H1 (cell line): ENCODE measurements at regions not wholly inside any gene's neighbourhood (a gene's known extent, or its start where the extent isn't known, plus 50 kb on each side); places are given as distances from the start of the nearest gene placed in this dataset.

Source experiments
- CTCF ChIA-PET: fragments of 300-600 bp; sonication (Branson Sonifier 250); formaldehyde crosslinking; loops from one replicate; lab custom pipeline; 2021; ENCODE audit not compliant: partially characterized antibody; lab: Charles Lee
- POLR2A ChIA-PET: fragments of 300-600 bp; sonication (Branson Sonifier 250); formaldehyde crosslinking; loops from one replicate; lab custom pipeline; 2021; ENCODE audit warnings: inconsistent platforms; ENCODE audit not compliant: partially characterized antibody; lab: Charles Lee
- DNase-seq, 2 experiments: peaks; one replicate each; pipeline versions ENCODE4 v3.0.0 to v3.0.0-alpha.2; 2010 to 2022; ENCODE audit warnings: low spot score in 2 of 2, low read depth in 1 of 2, mixed read lengths in 1 of 2
- FAIRE-seq: peaks from 2 replicates; lab custom pipeline; 2011; peaks lifted over from hg19 to GRCh38; lab: Jason Lieb, UNC
- H2AFZ ChIP-seq: 2 replicates; pipeline ENCODE4 v1.8.1; 2012; ENCODE audit warnings: low read length, inconsistent platforms
- H2AK5ac ChIP-seq: 2 replicates; pipeline ENCODE4 v1.6.1; 2013; ENCODE audit warnings: low read depth, low read length
- H2BK120ac ChIP-seq: replicated peaks from 2 replicates; pipeline ENCODE3; 2013; ENCODE audit warnings: low read depth, low read length, inconsistent platforms
- H2BK12ac ChIP-seq: 2 replicates; pipeline ENCODE4 v1.6.1; 2013; ENCODE audit warnings: low read depth, low read length
- H2BK15ac ChIP-seq: 2 replicates; pipeline ENCODE4 v1.6.1; 2013; ENCODE audit warnings: low read length
- H2BK20ac ChIP-seq: 2 replicates; pipeline ENCODE4 v1.6.1; 2013; ENCODE audit warnings: low read length
- H2BK5ac ChIP-seq: 2 replicates; pipeline ENCODE4 v1.6.1; 2013; ENCODE audit warnings: low read depth, low read length
- H3K14ac ChIP-seq: 2 replicates; pipeline ENCODE4 v1.6.1; 2013; ENCODE audit warnings: inconsistent platforms; ENCODE audit not compliant: insufficient read length
- H3K18ac ChIP-seq: 2 replicates; pipeline ENCODE4 v1.6.1; 2013; ENCODE audit warnings: low read length; ENCODE audit errors: extremely low read depth
- H3K23ac ChIP-seq: 2 replicates; pipeline ENCODE4 v1.6.1; 2013; ENCODE audit warnings: inconsistent platforms; ENCODE audit not compliant: insufficient read length
- H3K23me2 ChIP-seq: 2 replicates; pipeline ENCODE4 v1.6.1; 2013; ENCODE audit warnings: low read depth, low read length
- H3K27ac ChIP-seq: 2 replicates; pipeline ENCODE4 v1.6.1; 2011; ENCODE audit warnings: low read depth, low read length, inconsistent platforms
- H3K27me3 ChIP-seq, 4 experiments: replicated peaks in 1 of 4; 1 replicate in 1 of 4; 2 replicates in 3 of 4; pipeline versions ENCODE4 v1.6.1 to v1.8.1; 2011 to 2013; ENCODE audit warnings: low read length in 3 of 4, mild to moderate bottlenecking in 3 of 4, inconsistent platforms in 2 of 4, mixed read lengths in 2 of 4, moderate library complexity in 1 of 4; ENCODE audit not compliant: control insufficient read depth in 3 of 4, insufficient read depth in 3 of 4; ENCODE audit errors: extremely low read depth in 1 of 4
- H3K36me3 ChIP-seq, 4 experiments: 2 replicates each; pipeline versions ENCODE4 v1.6.1 to v1.8.1; 2011 to 2013; ENCODE audit warnings: mild to moderate bottlenecking in 4 of 4, low read length in 3 of 4, moderate library complexity in 2 of 4, control low read depth in 1 of 4, inconsistent platforms in 1 of 4; ENCODE audit not compliant: insufficient read depth in 4 of 4, control insufficient read depth in 2 of 4
- H3K4ac ChIP-seq: replicated peaks from 2 replicates; pipeline ENCODE3; 2013; ENCODE audit warnings: low read length, low read depth, mixed read lengths, inconsistent platforms; ENCODE audit not compliant: insufficient read length
- H3K4me1 ChIP-seq, 4 experiments: replicated peaks in 1 of 4; 1 replicate in 1 of 4; 2 replicates in 3 of 4; pipeline versions ENCODE4 v1.6.1 to v1.8.1; 2011 to 2013; ENCODE audit warnings: low read length in 3 of 4, inconsistent platforms in 2 of 4, mixed read lengths in 1 of 4; ENCODE audit not compliant: insufficient read depth in 4 of 4, control insufficient read depth in 3 of 4
- H3K4me2 ChIP-seq, 2 experiments: 2 replicates each; pipeline versions ENCODE4 v1.6.1 to v1.8.1; 2011 to 2013; ENCODE audit warnings: low read depth in 2 of 2, low read length in 2 of 2, control low read depth in 1 of 2, inconsistent platforms in 1 of 2, mild to moderate bottlenecking in 1 of 2; ENCODE audit not compliant: insufficient read depth in 1 of 2
- H3K4me3 ChIP-seq, 4 experiments: fragments of 200-600, 300-600 bp in 1 of 4; sonication (generic), shearing (Covaris generic), sonication (Bioruptor Twin) in 1 of 4; 2 replicates each; pipeline versions ENCODE4 v1.5.1 to v1.8.1; 2011 to 2016; ENCODE audit warnings: low read length in 4 of 4, low read depth in 3 of 4, control low read depth in 2 of 4, inconsistent platforms in 2 of 4, mild to moderate bottlenecking in 2 of 4, mixed read lengths in 1 of 4, moderate library complexity in 1 of 4; ENCODE audit not compliant: insufficient read depth in 2 of 4; ENCODE audit errors: extremely low read depth in 1 of 4
- H3K56ac ChIP-seq: replicated peaks from 2 replicates; pipeline ENCODE3; 2013; ENCODE audit warnings: low read depth, mild to moderate bottlenecking, mixed read lengths, low read length, inconsistent platforms; ENCODE audit not compliant: insufficient read length
- H3K79me1 ChIP-seq: 2 replicates; pipeline ENCODE4 v1.6.1; 2013; ENCODE audit warnings: low read depth, low read length, control low read depth
- H3K79me2 ChIP-seq, 2 experiments: 2 replicates each; pipeline versions ENCODE4 v1.6.1 to v1.8.1; 2012 to 2013; ENCODE audit warnings: low read length in 2 of 2, mild to moderate bottlenecking in 2 of 2, inconsistent platforms in 1 of 2; ENCODE audit not compliant: insufficient read depth in 2 of 2, control insufficient read depth in 1 of 2
- H3K9ac ChIP-seq, 4 experiments: replicated peaks in 1 of 4; 1 replicate in 1 of 4; 2 replicates in 3 of 4; pipeline versions ENCODE4 v1.6.1 to v1.8.1; 2011 to 2013; ENCODE audit warnings: low read depth in 3 of 4, low read length in 3 of 4, control low read depth in 2 of 4, mild to moderate bottlenecking in 2 of 4, moderate library complexity in 2 of 4, inconsistent platforms in 1 of 4; ENCODE audit errors: extremely low read depth in 1 of 4
- H3K9me3 ChIP-seq, 2 experiments: 2 replicates each; pipeline versions ENCODE4 v1.6.1 to v1.8.1; 2012 to 2013; ENCODE audit warnings: mild to moderate bottlenecking in 2 of 2, moderate library complexity in 2 of 2, control low read depth in 1 of 2, inconsistent platforms in 1 of 2, low read depth in 1 of 2, low read length in 1 of 2, mixed read lengths in 1 of 2; ENCODE audit not compliant: insufficient read depth in 2 of 2
- H4K20me1 ChIP-seq, 2 experiments: replicated peaks in 1 of 2; 2 replicates each; pipeline versions ENCODE3 to v1.8.1; 2011 to 2013; ENCODE audit warnings: inconsistent platforms in 2 of 2, low read length in 2 of 2, mild to moderate bottlenecking in 1 of 2; ENCODE audit not compliant: insufficient read depth in 2 of 2, control insufficient read depth in 1 of 2
- H4K5ac ChIP-seq: 2 replicates; pipeline ENCODE4 v1.6.1; 2013; ENCODE audit warnings: low read length, low read depth, mixed read lengths, inconsistent platforms; ENCODE audit not compliant: insufficient read length
- H4K8ac ChIP-seq: 2 replicates; pipeline ENCODE4 v1.8.0; 2013; ENCODE audit warnings: mild to moderate bottlenecking, moderate library complexity, low read length, inconsistent platforms; ENCODE audit not compliant: insufficient read depth; ENCODE audit errors: extremely low read depth
- H4K91ac ChIP-seq: replicated peaks from 2 replicates; pipeline ENCODE3; 2013; ENCODE audit warnings: low read length, mixed read lengths, inconsistent platforms; ENCODE audit not compliant: insufficient read length
- CREB1 ChIP-seq: IDR thresholded peaks from 2 replicates; pipeline ENCODE4 v1.6.1; 2012; ENCODE audit warnings: inconsistent platforms
- KDM1A ChIP-seq: fragments of 200-600, 300-600 bp; sonication (generic); IDR thresholded peaks from 2 replicates; pipeline ENCODE4 v1.7.1; 2016; ENCODE audit warnings: mild to moderate bottlenecking, low read length, borderline replicate concordance
- SP2 ChIP-seq: IDR thresholded peaks from 2 replicates; pipeline ENCODE4 v1.6.1; 2012; ENCODE audit warnings: mild to moderate bottlenecking, low read length, inconsistent platforms
- TAF7 ChIP-seq: optimal IDR thresholded peaks from 2 replicates; pipeline ENCODE3; 2011; ENCODE audit warnings: low read depth, mild to moderate bottlenecking, inconsistent platforms, low read length, moderate library complexity, borderline replicate concordance
- TCF12 ChIP-seq: IDR thresholded peaks from 2 replicates; pipeline ENCODE4 v1.6.1; 2011; ENCODE audit warnings: low read depth, mild to moderate bottlenecking, low read length
- WGBS, 2 experiments: shearing (Covaris generic) in 1 of 2; methylation state at CpG; one replicate each; pipeline versions ENCODE4 v1.1.6 to v1.1.7; 2013 to 2015; ENCODE audit warnings: low lambda C conversion rate in 2 of 2, mixed read lengths in 2 of 2, inconsistent platforms in 1 of 2, low coverage in 1 of 2, missing lambda C conversion rate in 1 of 2; ENCODE audit not compliant: insufficient replicate concordance in 2 of 2, insufficient coverage in 1 of 2, insufficient read length in 1 of 2; ENCODE audit errors: extremely low coverage in 1 of 2, missing lambda C conversion rate in 1 of 2; 5-methylcytosine and 5-hydroxymethylcytosine counted together

DNA sequence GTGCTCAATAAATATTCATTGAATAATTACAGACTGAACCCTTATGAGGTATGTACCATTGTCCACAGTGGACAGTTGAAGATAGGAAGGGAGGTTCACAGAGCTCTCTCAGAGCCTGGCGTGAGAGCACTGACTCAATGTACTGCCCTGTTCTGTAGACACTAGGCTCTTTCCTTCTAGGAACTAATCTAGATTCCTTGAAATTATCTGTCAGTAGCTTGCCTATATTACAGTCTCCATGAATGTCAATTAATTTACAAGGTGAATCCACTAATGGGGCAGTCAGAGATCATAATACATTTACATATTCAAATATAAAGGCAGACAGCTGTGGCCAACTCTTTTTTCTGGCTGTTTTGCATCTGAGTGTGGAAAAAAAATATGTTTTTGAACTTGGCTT, 251.2 kb upstream of the SALL1 start:
- Histone ChIP-seq H2AFZ (no peak overlapping the region), H4K5ac (no peak overlapping the region), H3K4me1 (no peaks in the 10 kb centered on the region; a peak in 1 of 7 replicates), H3K4ac (no peak overlapping the region), H2AK5ac (no peak overlapping the region), H3K27me3 (no peaks in the 10 kb centered on the region), H3K23me2 (no peaks in the 10 kb centered on the region), H3K36me3 (peaks cover 0 to 3% (median 0%) of the 10 kb centered on the region in 4 experiments; a peak in 1 of 8 replicates), H4K20me1 (no peaks in the 10 kb centered on the region), H3K4me2 (no peak overlapping the region), H3K23ac (no peak overlapping the region), H3K14ac (no peak overlapping the region), H2BK15ac (no peak overlapping the region), H2BK5ac (no peak overlapping the region), H3K56ac (no peak overlapping the region), H3K4me3 (no peak overlapping the region), H3K9me3 (peaks cover 8 to 16% of the 10 kb centered on the region in 2 experiments; a peak in 3 of 4 replicates), H3K79me2 (no peaks in the 10 kb centered on the region), H2BK12ac (no peak overlapping the region), H3K18ac (no peak overlapping the region), H4K91ac (no peak overlapping the region), H3K27ac (no peak overlapping the region), H2BK120ac (no peak overlapping the region), H4K8ac (no peak overlapping the region), H3K9ac (no peak overlapping the region), H3K79me1 (no peaks in the 10 kb centered on the region), H2BK20ac (no peak overlapping the region)
- WGBS, 2 experiments = 95% methylated on average over 1 of the region's 1 CpG; no CpG with 5 or more reads in 1 of the 2 experiments
- DNase-seq (no peak), FAIRE-seq (no peak)
- POLR2A ChIA-PET = interaction anchor here (1.4 kb wide), 1 partner anchor 10 kb away, joined by 3 read pairs; no protein-coding TSS in a partner anchor
- no peak for TF ChIP-seq TAF7
- TF ChIP-seq KDM1A = no peak
- no peak for TF ChIP-seq TCF12
- no peak for TF ChIP-seq SP2
- TF ChIP-seq CREB1 = no peak
- CTCF ChIA-PET = no interaction called here
